Forelimb muscle (tissue), 1 donor: ENCODE measurements at regions not wholly inside any gene's neighbourhood (a gene's known extent, or its start where the extent isn't known, plus 50 kb on each side); places are given as distances from the start of the nearest gene placed in this dataset.
"Not testable (repeated sequence)": the region's sequence is repeated elsewhere in the genome, so short reads cannot be mapped to it uniquely, and the experiment has no call there.

Experiments
- DNase-seq: peaks from one replicate; pipeline ENCODE4 v3.0.0-alpha.2; 2013; ENCODE audit warnings: low read depth

DNA sequence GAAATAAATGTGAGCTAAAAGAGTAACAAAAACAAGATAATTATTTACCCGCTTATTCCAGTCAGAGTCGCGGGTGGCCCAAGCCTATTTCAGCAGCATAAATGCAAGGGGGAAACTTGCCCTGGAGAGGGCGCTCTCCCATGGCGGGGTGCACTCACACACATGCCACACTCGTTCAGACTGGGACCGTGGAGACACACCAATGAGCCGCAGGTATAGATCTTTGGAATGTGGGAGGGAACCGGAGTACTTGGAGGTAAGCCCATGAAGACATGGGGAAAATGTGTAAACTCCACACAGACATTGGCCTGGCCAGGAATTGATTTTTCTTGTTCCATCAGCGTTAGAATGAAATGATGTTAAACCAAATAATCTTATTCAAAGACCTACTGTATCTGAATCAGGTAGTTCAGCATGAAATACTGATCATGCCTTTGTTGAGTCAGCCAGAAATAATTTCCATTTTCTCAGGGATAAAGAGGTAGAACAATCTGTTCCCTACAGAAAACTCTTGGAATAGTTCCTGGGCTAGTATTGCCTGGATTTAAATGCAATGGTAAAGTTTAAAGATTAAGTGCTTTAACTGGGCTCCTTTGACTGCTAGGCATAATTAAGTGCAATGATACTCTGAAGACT is 191.5 kb downstream of the MCHR2 start:
- no peak for DNase-seq

DNA sequence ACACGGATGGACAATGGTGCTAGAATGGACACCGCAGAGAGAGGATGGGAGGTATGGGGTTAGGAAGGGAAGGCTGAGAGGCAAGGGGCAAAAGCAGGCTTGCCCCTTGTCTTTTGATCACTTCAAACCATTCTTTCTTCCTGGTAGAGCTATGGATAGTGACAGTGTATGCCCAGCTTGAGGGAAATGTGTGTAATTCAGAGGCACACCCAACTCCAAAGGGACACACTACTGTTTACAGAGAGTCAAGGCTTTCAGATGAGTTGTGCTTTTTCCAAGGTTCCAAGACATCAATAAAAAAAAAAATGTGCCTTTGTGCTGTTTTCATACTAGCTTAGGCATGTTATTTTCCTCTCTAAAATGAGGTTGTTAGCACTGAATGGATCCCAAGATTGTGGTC is 185.0 kb downstream of the MCHR2 start:
- no peak for DNase-seq

DNA sequence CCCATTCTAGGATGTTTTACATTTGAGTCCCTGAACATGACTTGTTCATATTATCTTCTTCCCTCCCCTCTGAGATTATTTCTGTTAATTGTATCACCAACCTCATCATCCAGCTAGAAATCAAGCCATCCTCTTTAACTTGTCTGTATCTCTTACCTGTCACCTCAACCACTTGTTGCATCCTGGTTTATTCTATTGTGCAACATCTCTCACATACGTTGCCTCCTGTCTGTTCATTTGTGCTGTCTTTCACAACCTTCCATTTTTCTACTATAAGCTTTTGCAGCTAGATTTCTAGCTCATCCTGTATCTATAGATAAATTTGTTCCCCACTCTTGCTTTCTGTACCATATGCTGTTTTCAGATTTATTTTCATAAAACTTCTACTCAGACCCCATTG is 183.7 kb downstream of the MCHR2 start:
- no peak for DNase-seq

DNA sequence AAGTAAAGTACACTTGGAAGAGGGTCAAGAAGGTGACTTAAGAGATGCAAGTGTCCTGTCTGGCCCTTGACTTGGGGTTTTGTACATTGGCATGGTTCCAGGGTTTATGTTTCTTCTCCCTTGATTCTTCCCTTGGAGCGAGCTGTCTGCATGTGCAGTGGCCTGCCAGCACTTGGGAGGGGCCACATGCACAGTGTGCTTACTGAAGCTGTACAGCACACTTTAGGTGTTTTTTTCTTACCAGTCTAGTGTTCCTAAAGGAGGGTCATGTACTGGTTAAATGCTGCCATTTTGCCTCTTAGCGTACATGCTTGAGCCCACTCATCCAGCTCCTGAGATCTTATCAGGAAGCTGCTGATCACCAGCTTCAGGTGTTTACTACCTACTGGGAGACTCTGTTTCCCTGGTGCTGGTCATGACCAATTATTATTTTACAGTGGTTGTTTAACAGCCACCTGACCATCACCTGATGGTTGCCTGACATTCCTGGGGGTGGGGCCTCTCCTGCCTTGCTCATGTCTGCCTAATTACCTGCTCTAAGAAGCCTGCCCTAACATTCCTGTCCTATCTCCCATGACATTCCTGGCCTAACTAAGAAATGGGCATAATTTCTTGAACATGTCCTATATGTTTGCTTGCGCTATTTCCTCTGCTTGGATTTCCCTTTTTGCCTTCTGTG is 182.9 kb downstream of the MCHR2 start:
- no peak for DNase-seq

DNA sequence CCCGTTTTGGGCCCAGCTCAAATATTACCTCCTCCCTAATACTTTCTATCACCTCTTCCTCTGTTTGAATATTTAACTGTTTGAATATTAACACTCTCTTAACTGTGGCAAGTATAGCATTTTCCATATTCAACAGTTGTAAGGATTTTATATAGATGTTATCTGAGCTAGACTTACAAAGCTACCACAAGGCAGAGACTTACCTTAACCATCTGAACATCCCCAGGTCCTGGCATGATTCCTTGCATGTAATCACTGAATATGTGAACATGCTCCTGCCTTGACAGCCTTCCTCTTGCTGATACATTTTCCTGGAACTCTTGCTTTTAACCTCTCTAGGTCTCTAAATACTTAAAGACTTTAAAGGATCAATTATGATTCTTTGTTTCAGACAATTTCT is 182.4 kb downstream of the MCHR2 start:
- DNase-seq: no peak

DNA sequence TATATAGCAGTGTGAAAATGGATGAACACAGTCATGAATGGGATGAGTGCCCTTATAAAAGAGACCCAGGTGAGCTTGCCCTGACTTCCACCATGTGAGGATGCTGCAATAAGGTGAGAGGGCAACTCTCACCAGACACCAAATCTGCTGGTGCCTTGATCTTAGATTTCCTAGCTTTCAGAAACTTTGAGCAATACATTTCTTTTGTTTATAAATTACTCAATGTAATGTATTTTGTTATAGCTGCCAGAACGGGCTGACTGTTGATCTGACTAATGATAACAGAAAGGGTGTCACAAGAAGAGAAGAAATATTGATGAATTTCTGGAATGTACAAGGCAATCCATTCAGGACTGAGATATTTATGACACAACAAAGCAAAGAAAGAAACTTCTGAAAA is 180.5 kb downstream of the MCHR2 start:
- no peak for DNase-seq

DNA sequence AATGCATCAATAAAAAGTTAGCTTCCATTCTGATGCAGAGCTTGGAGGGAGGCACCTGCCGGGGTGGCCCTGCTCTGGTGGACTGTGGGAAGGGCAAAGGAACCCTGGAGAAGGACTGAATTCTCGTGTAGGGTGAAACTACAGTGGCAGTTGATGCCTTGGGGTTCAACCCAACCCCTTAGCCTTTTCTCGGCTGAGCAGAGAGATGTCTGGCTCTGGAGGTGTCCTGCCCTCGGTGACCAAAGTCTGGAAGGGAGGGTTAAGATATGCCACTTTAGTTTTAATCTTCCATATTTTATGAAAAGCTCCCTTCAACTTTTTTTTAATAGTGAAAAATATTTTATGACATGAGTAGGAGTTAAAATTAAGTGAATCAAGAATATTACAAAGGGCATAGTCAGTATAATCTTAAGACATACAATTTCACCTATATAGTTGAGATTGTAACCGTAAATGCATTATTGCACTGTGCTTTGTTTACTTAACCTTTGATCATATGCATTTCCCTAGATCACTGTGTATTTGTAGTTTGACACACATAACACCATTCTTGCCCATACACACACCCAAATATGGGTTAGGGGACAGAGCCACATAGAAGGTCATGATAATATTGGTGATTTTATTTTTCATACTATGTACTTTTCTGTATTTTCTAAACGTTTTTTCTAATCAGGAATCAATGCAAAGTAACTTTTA is 179.6 kb downstream of the MCHR2 start:
- no peak for DNase-seq

DNA sequence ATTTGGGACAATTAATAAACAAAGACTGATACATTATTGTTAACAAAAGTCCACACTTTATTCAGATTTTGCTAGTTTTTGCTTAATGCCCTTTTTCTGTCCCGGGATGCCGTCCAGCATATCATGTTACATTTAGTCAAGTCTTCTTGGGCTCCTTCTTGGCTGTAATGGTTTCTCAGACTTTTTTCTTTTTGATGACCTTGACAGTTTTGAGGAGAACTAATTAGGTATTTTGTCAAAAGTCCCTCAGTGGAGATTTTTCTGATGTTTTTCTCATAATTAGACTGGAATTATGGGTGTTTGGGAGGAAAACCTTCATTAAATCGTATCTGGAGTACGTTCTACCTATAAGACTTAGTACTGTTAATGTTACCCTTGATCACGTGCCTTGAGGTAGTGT is 177.2 kb downstream of the MCHR2 start:
- DNase-seq: no peak

DNA sequence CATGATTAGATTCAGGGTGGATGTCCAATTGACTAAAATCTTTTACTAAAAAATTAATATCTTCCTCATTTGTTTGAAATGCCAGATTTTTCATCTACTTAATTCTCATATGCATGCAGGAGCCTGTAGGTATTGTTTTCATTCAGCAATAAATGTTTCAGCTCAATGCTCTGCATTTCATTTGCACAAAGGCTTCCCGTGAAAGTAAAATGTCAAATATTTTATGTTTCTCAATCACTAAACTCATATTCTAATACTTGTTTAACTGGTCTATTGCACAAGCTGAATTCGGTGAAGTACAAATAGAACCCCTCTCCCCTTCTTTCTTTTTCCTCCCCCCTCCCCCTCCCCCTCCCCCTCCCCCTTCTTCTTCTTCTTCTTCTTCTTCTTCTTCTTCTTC is 175.9 kb downstream of the MCHR2 start:
- DNase-seq: no peak

DNA sequence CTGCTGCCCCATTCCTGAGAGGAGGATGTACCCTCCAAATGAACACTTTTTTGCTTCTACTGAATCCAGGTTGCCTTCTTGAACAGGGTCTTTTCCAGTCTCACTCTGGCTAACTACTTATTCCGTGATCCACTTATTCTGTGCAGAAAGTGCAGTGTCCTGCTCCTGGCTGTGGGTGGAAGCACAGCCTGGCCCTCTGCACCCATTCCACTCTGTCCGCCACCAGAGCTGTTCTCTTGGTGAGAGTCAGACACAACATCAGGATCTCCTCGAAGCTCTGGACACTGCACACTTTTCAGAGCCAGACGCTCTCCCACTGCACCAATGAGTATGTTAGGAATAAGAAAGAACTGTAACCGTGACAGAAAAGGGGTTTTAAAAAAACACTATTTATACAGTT is 174.2 kb downstream of the MCHR2 start:
- no peak for DNase-seq

DNA sequence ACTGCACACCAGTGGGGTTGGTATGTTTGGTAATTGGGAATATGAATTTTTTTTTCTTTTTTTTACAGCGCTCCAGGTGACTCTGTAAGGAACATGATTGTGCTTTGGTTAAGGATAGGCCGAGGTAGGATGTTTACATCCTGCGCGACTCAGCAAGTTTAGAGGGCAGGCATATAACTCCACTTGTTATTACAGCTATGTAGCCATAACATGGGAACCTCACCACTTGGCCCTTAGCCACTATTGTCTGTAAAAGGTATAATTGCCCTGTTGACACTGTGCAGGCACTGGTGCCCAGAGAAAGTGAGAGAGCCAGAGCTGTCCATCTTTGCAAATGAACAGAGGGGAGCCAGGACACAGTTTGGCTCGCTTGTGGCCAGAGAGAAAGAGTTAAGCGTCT is 172.9 kb downstream of the MCHR2 start:
- no peak for DNase-seq

DNA sequence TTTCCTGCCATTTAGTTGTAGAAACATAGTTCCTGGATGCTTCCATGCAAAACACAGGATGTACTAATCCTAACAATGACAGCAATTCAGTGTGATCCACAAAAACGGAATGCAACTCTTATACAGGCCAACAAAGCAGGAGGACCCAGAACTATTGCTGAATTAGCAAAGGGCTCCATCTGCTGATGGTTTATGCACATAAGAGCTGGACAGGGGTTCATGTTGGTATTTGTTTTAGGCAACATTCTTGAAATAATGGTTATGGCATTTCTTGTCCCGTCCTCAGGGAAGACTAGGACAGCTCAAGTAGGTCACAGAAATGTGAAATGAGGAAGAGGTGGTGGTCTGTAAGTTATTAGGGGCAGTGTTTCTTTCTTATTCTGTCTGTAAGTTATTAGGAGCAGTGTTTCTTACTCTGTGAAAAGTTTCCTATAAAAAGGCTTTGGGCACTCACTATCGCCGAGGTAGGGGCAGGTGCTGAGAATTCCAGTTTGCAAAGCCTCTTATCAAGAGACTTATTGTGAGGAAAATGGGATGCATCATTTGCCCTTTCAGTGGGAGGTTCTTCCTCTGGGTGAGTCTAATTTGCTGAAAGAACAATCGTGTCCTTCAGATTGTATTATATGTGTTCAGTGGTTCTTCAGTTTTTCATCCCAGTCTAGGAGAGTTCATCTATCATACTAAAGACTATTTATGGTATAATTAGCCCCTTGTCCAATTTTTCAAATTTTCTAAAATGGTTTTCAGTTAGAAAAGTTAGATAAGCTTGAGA is 171.1 kb downstream of the MCHR2 start:
- no peak for DNase-seq

DNA sequence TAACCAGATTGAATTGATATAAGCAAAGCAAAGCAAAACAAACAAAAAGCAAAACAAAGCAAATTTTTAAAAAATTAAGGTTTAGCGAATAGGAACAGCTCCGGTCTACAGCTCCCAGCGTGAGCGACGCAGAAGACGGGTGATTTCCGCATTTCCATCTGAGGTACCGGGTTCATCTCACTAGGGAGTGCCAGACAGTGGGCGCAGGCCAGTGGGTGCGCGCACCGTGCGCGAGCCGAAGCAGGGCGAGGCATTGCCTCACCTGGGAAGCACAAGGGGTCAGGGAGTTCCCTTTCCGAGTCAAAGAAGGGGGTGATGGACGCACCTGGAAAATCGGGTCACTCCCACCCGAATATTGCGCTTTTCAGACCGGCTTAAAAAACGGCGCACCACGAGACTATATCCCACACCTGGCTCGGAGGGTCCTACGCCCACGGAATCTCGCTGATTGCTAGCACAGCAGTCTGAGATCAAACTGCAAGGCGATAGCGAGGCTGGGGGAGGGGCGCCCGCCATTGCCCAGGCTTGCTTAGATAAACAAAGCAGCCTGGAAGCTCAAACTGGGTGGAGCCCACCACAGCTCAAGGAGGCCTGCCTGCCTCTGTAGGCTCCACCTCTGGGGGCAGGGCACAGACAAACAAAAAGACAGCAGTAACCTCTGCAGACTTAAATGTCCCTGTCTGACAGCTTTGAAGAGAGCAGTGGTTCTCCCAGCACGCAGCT is 170.3 kb downstream of the MCHR2 start:
- DNase-seq: not testable (repeated sequence)

DNA sequence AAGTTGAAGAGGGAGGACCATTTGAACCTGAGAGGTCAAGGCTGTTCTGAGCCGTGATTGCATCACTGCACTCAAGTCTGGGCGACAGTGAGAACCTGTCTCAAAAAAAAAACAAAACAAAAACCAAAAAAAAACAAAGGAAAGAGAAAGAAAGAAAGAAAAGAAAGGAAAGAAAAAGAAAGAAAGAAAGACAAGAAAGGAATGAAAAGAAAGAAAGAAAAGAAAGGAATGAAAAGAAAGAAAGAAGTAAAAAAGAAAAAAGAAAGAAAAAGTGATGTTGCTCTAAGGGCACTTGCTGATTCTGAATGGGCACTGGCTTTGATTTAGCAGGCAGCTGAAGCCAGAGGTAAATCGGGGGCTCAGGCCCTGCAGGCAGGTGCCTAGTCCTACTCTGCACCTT is 161.0 kb downstream of the MCHR2 start:
- DNase-seq: no peak

DNA sequence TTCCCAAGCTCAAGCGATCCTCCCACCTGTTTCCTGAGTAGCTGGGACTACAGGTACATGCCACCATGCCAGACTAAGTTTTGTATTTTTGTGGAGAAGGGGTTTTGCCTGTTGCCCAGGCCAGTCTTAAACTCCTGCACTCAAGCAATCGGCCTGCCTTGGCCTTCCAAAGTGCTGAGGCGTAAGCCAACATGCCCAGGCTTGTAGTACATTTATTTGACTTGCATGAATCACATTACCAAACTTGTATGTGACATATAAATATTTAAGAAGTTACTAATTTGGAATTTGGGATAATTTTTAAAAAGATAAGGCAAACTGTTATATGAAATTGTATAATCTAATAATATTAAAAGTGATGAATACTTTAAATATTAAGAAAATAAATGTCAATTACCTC is 157.6 kb downstream of the MCHR2 start:
- DNase-seq: no peak

DNA sequence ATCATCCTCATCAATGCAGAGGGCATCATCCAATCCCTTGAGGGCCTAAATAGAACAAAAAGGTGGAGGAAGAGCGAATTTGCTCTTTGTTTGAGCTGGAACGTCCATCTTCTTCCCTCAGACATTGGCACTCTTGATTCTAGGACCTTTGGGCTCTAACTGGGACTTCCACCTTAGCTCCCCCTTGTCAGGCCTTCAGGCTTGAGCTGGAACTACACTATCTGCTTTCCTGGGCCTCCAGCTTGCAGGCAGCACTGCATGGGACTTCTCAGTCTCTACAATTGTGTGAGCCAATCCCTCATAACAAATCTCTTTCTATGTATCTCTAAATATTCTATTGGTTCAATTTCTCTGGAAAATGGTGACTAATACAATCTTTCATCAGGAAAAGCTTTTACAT is 155.4 kb downstream of the MCHR2 start:
- DNase-seq: no peak

DNA sequence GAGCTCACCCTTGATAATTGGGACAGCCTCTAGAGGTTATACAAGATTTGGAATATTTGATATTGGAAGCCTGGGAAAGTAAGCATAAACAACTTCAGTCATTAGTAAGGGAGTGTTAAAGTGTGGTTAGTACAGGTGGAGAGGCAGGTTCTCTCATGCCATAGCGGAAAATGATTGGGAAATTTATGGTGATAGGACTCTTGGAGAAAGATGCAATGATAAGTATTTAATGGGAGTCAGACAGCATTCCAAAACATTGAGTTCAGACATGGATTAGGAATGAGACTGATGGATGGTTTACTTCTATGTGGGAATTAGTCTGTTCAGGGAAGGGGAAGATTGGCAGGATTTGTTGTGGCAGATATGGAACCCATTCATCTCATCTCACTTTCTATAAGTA is 152.7 kb downstream of the MCHR2 start:
- DNase-seq: no peak

DNA sequence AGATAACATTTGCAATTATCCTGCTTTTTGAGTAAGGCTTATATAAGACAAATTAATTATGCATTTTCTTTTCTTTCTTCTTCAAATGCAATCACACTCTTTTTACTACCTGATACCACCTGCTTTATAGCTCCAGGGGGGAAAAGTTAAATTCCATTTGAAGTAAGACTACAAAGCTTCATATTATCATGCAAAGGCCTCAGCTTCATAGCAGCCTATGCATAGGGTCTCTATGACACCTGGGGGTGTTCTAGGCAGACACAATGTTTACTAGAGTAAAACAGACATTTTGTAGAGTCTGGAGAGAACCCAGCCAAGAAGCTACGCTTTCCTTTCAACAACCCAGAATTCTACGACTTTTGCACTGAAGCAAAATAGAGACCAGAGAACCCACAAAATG is 148.0 kb downstream of the MCHR2 start:
- DNase-seq: no peak

DNA sequence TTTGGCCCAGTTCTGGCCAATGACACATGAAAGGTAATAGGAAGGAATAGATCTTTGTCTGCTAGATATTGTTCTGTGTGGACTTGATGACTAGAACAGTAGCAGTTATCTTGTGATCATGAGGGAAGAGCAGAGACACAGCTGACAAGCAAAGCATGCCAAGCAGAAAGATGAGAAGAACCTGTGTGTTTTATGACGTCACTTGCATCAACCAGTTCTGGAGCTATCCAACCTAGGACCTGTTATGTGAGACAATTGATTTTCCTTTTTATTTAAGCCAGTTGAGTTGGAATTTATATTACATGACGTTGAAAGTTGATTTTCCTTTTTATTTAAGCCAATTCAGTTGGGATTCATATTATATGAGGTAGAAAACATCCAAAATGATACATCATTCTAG is 143.2 kb downstream of the MCHR2 start:
- no peak for DNase-seq

DNA sequence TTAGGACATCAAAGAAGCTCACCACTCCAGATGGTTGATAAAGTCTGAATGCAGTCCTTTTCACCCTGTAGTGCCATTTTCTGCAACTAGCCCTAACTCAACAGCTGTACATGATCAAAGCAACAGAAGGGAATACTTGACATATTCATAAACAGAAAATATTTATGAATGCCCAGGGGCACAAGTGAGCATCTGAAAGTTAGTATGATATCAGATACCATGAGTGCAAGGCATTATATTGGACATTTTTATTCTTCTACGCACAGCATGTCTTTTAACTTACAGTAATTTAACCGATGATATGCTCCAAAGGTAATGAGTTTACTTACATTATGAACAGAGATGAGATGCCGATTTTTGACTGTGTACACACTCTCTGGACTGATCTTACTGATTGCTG is 142.0 kb downstream of the MCHR2 start:
- DNase-seq: no peak

DNA sequence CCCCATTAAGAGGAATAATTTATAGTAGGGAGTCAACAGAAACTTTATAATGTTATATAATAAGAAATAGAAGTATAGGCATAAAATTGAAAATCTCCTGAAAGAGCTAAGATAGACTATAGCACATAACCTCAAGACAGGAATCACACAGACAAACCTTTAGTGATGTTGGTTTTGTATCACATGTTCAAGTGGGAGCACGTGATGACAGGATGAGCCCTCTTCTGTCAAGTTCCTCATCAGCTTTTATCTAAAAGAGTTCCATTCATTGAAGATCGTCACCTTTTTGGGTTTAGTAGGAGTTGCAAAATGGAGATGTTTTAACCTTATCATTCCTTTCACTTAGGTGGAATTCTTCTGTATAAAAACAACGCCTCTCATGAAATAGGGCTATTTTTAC is 127.0 kb downstream of the MCHR2 start:
- DNase-seq: no peak
